ENCODE measurements at regions not wholly inside any gene's neighbourhood (a gene's known extent, or its start where the extent isn't known, plus 50 kb on each side); places are given as distances from the start of the nearest gene placed in this dataset.

GRCh38 chr9:581673-582497 is 259.6 kb upstream of the DMRT1 start:
- Histone ChIP-seq H3K4me1 (ENCODE audit: control insufficient read depth in 1 of 2, low read depth in 2 of 2) (peaks cover 0 to 5% of the 10 kb centered on the region in 2 donors), H3K27ac (no peak overlapping the region)
- no peak for ATAC-seq (ENCODE audit: insufficient number of reproducible peaks, low FRiP score, low read depth)

GRCh38 chr9:582775-583174 is 258.7 kb upstream of the DMRT1 start:
- Histone ChIP-seq H3K27me3 (replicated peaks; ENCODE audit: insufficient read depth) (no peaks in the 10 kb centered on the region), H3K9me3 (no peaks in the 10 kb centered on the region), H3K4me1 (ENCODE audit: control insufficient read depth in 1 of 2, low read depth in 2 of 2) (peaks cover 0 to 7% of the 10 kb centered on the region in 2 donors), H3K36me3 (no peaks in the 10 kb centered on the region), H3K27ac (no peak overlapping the region), H3K4me3 (no peak overlapping the region)
- DNase-seq (ENCODE audit: low spot score) (no peak), ATAC-seq (ENCODE audit: insufficient number of reproducible peaks, low FRiP score, low read depth) (no peak)
- TF ChIP-seq, protein P1, sequence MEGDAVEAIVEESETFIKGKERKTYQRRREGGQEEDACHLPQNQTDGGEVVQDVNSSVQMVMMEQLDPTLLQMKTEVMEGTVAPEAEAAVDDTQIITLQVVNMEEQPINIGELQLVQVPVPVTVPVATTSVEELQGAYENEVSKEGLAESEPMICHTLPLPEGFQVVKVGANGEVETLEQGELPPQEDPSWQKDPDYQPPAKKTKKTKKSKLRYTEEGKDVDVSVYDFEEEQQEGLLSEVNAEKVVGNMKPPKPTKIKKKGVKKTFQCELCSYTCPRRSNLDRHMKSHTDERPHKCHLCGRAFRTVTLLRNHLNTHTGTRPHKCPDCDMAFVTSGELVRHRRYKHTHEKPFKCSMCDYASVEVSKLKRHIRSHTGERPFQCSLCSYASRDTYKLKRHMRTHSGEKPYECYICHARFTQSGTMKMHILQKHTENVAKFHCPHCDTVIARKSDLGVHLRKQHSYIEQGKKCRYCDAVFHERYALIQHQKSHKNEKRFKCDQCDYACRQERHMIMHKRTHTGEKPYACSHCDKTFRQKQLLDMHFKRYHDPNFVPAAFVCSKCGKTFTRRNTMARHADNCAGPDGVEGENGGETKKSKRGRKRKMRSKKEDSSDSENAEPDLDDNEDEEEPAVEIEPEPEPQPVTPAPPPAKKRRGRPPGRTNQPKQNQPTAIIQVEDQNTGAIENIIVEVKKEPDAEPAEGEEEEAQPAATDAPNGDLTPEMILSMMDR (IDR thresholded peaks at IDR 0.05), result no peak

More at GRCh38 chr9:581673-582497, 259.6 kb upstream of the DMRT1 start:
- Histone ChIP-seq H3K36me3 (no peaks in the 10 kb centered on the region), H3K9me3 (no peaks in the 10 kb centered on the region), H3K4me3 (no peak overlapping the region), H3K27me3 (replicated peaks; ENCODE audit: insufficient read depth) (no peaks in the 10 kb centered on the region)
- TF ChIP-seq, protein P1 (IDR thresholded peaks at IDR 0.05), result no peak
- DNase-seq (ENCODE audit: low spot score), result no peak

DNA sequence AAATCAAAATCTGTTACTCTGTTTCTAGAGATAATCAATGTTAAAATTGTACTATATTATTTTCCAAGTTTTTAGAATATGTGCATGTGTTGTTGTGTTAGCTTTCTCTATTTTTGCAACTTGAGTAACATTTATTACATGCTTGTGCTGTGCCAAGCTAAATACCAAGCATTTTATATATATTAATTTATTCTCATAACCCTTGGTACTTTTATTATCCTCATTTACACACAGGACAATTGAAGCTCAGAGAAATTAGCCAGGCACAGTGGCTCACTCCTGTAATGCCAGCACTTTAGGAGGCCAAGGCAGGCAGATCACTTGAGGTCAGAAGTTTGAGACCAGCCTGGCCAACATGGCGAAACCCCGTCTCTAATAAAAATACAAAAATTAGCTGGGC is 254.0 kb upstream of the DMRT1 start:
- TF ChIP-seq, protein P1 (IDR thresholded peaks at IDR 0.05), result no peak
- ATAC-seq (ENCODE audit: insufficient number of reproducible peaks, low FRiP score, low read depth), result no peak
- Histone ChIP-seq H3K4me1 (ENCODE audit: control insufficient read depth in 1 of 2, low read depth in 2 of 2) (peaks cover 3 to 32% of the 10 kb centered on the region in 2 donors), H3K4me3 (no peak overlapping the region), H3K27me3 (replicated peaks; ENCODE audit: insufficient read depth) (no peaks in the 10 kb centered on the region), H3K36me3 (no peaks in the 10 kb centered on the region), H3K27ac (no peak overlapping the region), H3K9me3 (no peaks in the 10 kb centered on the region)
- no peak for DNase-seq (ENCODE audit: low spot score)

- ATAC-seq (ENCODE audit: insufficient number of reproducible peaks, low FRiP score, low read depth), result no peak
- Histone ChIP-seq H3K4me1 (ENCODE audit: control insufficient read depth in 1 of 2, low read depth in 2 of 2) (peaks cover 3 to 32% of the 10 kb centered on the region in 2 donors), H3K4me3 (no peak overlapping the region), H3K27me3 (replicated peaks; ENCODE audit: insufficient read depth) (no peaks in the 10 kb centered on the region), H3K36me3 (no peaks in the 10 kb centered on the region), H3K27ac (no peak overlapping the region), H3K9me3 (no peaks in the 10 kb centered on the region)
- no peak for DNase-seq (ENCODE audit: low spot score)
- TF ChIP-seq, protein P1 (IDR thresholded peaks at IDR 0.05), result no peak
Observed at GRCh38 chr9:588981-589380, 252.5 kb upstream of the DMRT1 start.

DNA sequence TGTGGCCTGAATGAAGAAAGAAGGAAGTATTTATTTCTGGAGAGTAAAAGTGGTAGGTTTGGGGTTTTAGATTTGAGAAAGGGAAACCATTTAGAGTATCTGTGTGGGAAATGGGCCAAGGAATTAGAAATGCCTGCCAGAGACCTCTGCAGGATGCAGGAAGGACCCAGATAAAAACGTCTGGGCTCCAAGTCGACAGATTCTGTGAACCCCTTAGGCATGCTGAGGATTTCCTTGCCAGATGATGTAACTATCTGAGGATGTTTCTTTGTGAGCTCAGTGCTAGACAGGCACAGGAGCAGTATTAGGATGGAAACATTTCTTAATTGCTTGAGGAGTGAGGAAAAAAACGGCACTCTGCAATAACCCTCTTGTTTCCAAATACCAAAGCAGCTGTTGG is 251.8 kb upstream of the DMRT1 start:
- no peak for DNase-seq (ENCODE audit: low spot score)
- no peak for ATAC-seq (ENCODE audit: insufficient number of reproducible peaks, low FRiP score, low read depth)
- no peak overlapping the region for H3K27ac ChIP-seq
- H3K36me3 ChIP-seq, result no peaks in the 10 kb centered on the region
- TF ChIP-seq, protein P1 (IDR thresholded peaks at IDR 0.05), result no peak
- no peaks in the 10 kb centered on the region for H3K27me3 ChIP-seq (replicated peaks; ENCODE audit: insufficient read depth)
- no peak overlapping the region for H3K4me3 ChIP-seq
- H3K9me3 ChIP-seq, result no peaks in the 10 kb centered on the region
- H3K4me1 ChIP-seq (ENCODE audit: control insufficient read depth in 1 of 2, low read depth in 2 of 2), result peaks cover 3 to 32% of the 10 kb centered on the region in 2 donors

Measured in thoracic aorta (tissue), 2 donors.